ENCODE measurements at regions not wholly inside any gene's neighbourhood (a gene's known extent, or its start where the extent isn't known, plus 50 kb on each side); places are given as distances from the start of the nearest gene placed in this dataset.
"Not testable (repeated sequence)": the region's sequence is repeated elsewhere in the genome, so short reads cannot be mapped to it uniquely, and the experiment has no call there.

GRCh38 chr10:124150189-124150806, 56.9 kb upstream of the CHST15 start:
- no peak overlapping the region for H3K9ac ChIP-seq (ENCODE audit: insufficient read depth, low read length)
- TF ChIP-seq EZH2 (IDR thresholded peaks at IDR 0.05; ENCODE audit: low read length, missing control alignments) (no peak), CTCF (conservative IDR thresholded peaks at IDR 0.05 in 1 of 2, IDR thresholded peaks at IDR 0.05 in 1 of 2; ENCODE audit: low read depth in 1 of 2, low read length in 2 of 2) (no peak)
- H3K27me3 ChIP-seq (ENCODE audit: control insufficient read depth, insufficient read depth, low read length) = no peaks in the 10 kb centered on the region
- no peaks in the 10 kb centered on the region for H3K79me2 ChIP-seq (ENCODE audit: control insufficient read depth, insufficient read depth, low read length)
- H2AFZ ChIP-seq (ENCODE audit: low read length) = no peak overlapping the region
- no peak for DNase-seq (ENCODE audit: low read depth in 2 of 2)
- H4K20me1 ChIP-seq (ENCODE audit: control insufficient read depth, extremely low read depth, insufficient read depth, low read length) = no peaks in the 10 kb centered on the region
- peaks cover 7% of the 10 kb centered on the region for H3K4me1 ChIP-seq (ENCODE audit: control insufficient read depth, extremely low read depth, insufficient read depth, low read length)
- H3K27ac ChIP-seq (ENCODE audit: insufficient read depth, low read length) = no peak overlapping the region
- no peaks in the 10 kb centered on the region for H3K9me3 ChIP-seq (ENCODE audit: control insufficient read depth, insufficient read depth, low read depth, low read length)
- H3K4me3 ChIP-seq (replicated peaks in 1 of 4; ENCODE audit: control extremely low read depth in 1 of 4, insufficient read depth in 1 of 4, low read depth in 3 of 4, low read length in 4 of 4) = no peak overlapping the region
- H3K36me3 ChIP-seq (ENCODE audit: control insufficient read depth, insufficient read depth, low read length) = no peaks in the 10 kb centered on the region
- no peak overlapping the region for H3K4me2 ChIP-seq (ENCODE audit: extremely low read depth, insufficient read depth, low read length)

- Histone ChIP-seq H3K36me3 (ENCODE audit: control insufficient read depth, insufficient read depth, low read length) (no peaks in the 10 kb centered on the region), H2AFZ (ENCODE audit: low read length) (no peak overlapping the region), H4K20me1 (ENCODE audit: control insufficient read depth, extremely low read depth, insufficient read depth, low read length) (no peaks in the 10 kb centered on the region), H3K79me2 (ENCODE audit: control insufficient read depth, insufficient read depth, low read length) (no peaks in the 10 kb centered on the region), H3K27me3 (ENCODE audit: control insufficient read depth, insufficient read depth, low read length) (no peaks in the 10 kb centered on the region), H3K4me3 (replicated peaks in 1 of 4; ENCODE audit: control extremely low read depth in 1 of 4, insufficient read depth in 1 of 4, low read depth in 3 of 4, low read length in 4 of 4) (no peak overlapping the region), H3K9me3 (ENCODE audit: control insufficient read depth, insufficient read depth, low read depth, low read length) (no peaks in the 10 kb centered on the region), H3K4me1 (ENCODE audit: control insufficient read depth, extremely low read depth, insufficient read depth, low read length) (peaks cover 7% of the 10 kb centered on the region), H3K9ac (ENCODE audit: insufficient read depth, low read length) (no peak overlapping the region), H3K27ac (ENCODE audit: insufficient read depth, low read length) (no peak overlapping the region), H3K4me2 (ENCODE audit: extremely low read depth, insufficient read depth, low read length) (no peak overlapping the region)
- no peak for TF ChIP-seq CTCF (conservative IDR thresholded peaks at IDR 0.05 in 1 of 2, IDR thresholded peaks at IDR 0.05 in 1 of 2; ENCODE audit: low read depth in 1 of 2, low read length in 2 of 2)
- no peak for TF ChIP-seq EZH2 (IDR thresholded peaks at IDR 0.05; ENCODE audit: low read length, missing control alignments)
- DNase-seq (ENCODE audit: low read depth in 2 of 2) = no peak
Observed at GRCh38 chr10:124149189-124150042, 56.0 kb upstream of the CHST15 start.

GRCh38 chr10:124148509-124149188, 55.3 kb upstream of the CHST15 start:
- H3K36me3 ChIP-seq (ENCODE audit: control insufficient read depth, insufficient read depth, low read length); H3K27me3 ChIP-seq (ENCODE audit: control insufficient read depth, insufficient read depth, low read length); H3K9me3 ChIP-seq (ENCODE audit: control insufficient read depth, insufficient read depth, low read depth, low read length); H4K20me1 ChIP-seq (ENCODE audit: control insufficient read depth, extremely low read depth, insufficient read depth, low read length); DNase-seq (ENCODE audit: low read depth in 2 of 2); H2AFZ ChIP-seq (ENCODE audit: low read length); H3K4me1 ChIP-seq (ENCODE audit: control insufficient read depth, extremely low read depth, insufficient read depth, low read length); H3K9ac ChIP-seq (ENCODE audit: insufficient read depth, low read length); H3K79me2 ChIP-seq (ENCODE audit: control insufficient read depth, insufficient read depth, low read length); H3K4me2 ChIP-seq (ENCODE audit: extremely low read depth, insufficient read depth, low read length); H3K27ac ChIP-seq (ENCODE audit: insufficient read depth, low read length); H3K4me3 ChIP-seq (replicated peaks in 1 of 4; ENCODE audit: control extremely low read depth in 1 of 4, insufficient read depth in 1 of 4, low read depth in 3 of 4, low read length in 4 of 4): not testable (repeated sequence)

Data from fibroblast of lung (primary cell).